ENCODE measurements at regions not wholly inside any gene's neighbourhood (a gene's known extent, or its start where the extent isn't known, plus 50 kb on each side); places are given as distances from the start of the nearest gene placed in this dataset.

DNA sequence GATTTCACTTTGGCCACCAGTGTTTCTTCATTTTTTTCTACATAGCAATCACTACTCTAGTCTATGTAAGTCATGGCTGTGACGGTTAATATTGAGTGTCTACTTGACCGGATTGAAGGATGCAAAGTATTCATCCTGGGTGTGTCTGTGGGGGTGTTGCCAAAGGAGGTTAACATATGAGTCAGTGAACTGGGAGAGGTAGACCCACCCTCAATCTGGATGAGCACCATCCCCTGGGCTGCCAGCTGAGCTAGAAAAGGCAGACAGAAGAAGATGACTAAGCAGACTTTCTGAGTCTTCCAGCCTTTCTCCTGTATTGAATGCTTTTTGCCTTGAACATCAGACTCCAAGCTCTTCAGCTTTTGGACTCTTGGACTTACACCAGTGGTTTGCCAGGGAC is 265.0 kb upstream of the SLC8A1 start:
- no peak overlapping the region for H3K4me3 ChIP-seq
- TF ChIP-seq, protein P1, sequence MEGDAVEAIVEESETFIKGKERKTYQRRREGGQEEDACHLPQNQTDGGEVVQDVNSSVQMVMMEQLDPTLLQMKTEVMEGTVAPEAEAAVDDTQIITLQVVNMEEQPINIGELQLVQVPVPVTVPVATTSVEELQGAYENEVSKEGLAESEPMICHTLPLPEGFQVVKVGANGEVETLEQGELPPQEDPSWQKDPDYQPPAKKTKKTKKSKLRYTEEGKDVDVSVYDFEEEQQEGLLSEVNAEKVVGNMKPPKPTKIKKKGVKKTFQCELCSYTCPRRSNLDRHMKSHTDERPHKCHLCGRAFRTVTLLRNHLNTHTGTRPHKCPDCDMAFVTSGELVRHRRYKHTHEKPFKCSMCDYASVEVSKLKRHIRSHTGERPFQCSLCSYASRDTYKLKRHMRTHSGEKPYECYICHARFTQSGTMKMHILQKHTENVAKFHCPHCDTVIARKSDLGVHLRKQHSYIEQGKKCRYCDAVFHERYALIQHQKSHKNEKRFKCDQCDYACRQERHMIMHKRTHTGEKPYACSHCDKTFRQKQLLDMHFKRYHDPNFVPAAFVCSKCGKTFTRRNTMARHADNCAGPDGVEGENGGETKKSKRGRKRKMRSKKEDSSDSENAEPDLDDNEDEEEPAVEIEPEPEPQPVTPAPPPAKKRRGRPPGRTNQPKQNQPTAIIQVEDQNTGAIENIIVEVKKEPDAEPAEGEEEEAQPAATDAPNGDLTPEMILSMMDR (IDR thresholded peaks at IDR 0.05): no peak
- peak; percentile 24 for TF ChIP-seq MAFK (IDR thresholded peaks at IDR 0.05; ENCODE audit: partially characterized antibody)
- FAIRE-seq (no peak), ATAC-seq (peak; percentile 34 to 60; a peak in 3 of 6 replicates), DNase-seq (ENCODE audit: low read depth in 1 of 2, low spot score in 1 of 2) (peak in 1 of 2 experiments; percentile 49)
- 41% methylated on average over 2 of the region's 2 CpGs for whole genome bisulfite sequencing (ENCODE audit: missing lambda C conversion rate)
- no peaks in the 10 kb centered on the region for H3K9me3 ChIP-seq
- no peak overlapping the region for H3K27ac ChIP-seq
- POLR2A ChIA-PET: no interaction called here
- H3K4me1 ChIP-seq: no peaks in the 10 kb centered on the region
- H3K4me2 ChIP-seq: no peak overlapping the region
- CTCF ChIA-PET: no interaction called here

DNA sequence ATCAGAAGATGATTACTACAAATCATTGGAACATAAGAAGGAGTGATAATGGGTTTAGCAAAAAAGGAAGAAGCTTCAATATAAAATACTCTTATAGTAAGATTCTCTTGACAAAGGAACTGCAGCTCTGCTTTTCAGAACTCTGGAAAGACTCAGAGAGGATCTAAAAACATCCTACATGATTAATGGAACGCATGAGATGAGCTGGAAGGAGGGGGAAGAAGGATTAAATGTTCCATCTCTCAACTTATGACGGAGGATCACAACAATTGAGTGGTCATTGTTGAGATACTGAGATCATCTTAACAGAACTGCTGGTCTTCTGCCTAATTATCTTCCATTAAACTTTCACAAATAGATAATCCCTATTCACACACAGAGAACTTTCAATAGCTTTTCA is 267.5 kb upstream of the SLC8A1 start:
- Histone ChIP-seq H3K9me3 (no peaks in the 10 kb centered on the region), H3K4me3 (no peak overlapping the region), H3K27ac (no peak overlapping the region), H3K4me2 (no peak overlapping the region), H3K4me1 (no peaks in the 10 kb centered on the region)
- ChIA-PET CTCF (no interaction called here), POLR2A (no interaction called here)
- no peak for ATAC-seq
- FAIRE-seq: no peak
- TF ChIP-seq NFE2L2 (conservative IDR thresholded peaks at IDR 0.05; ENCODE audit: low read length) (no peak), JUNB (IDR thresholded peaks at IDR 0.05) (no peak), KDM1A (IDR thresholded peaks at IDR 0.05; ENCODE audit: low read depth) (no peak), SMC3 (IDR thresholded peaks at IDR 0.05) (no peak), RAD21 (conservative IDR thresholded peaks at IDR 0.05 in 1 of 2, IDR thresholded peaks at IDR 0.05 in 1 of 2) (no peak), BHLHE40 (IDR thresholded peaks at IDR 0.05; ENCODE audit: low read depth, low read length) (no peak), GATA3 (IDR thresholded peaks at IDR 0.05; ENCODE audit: borderline replicate concordance) (no peak), ZNF302 (CRISPR knock-in tag; IDR thresholded peaks at IDR 0.05) (no peak), FOSB (CRISPR knock-in tag; IDR thresholded peaks at IDR 0.05) (no peak), HEYL (CRISPR knock-in tag; IDR thresholded peaks at IDR 0.05) (no peak), JUN (IDR thresholded peaks at IDR 0.05) (no peak), RNF2 (IDR thresholded peaks at IDR 0.05; ENCODE audit: borderline replicate concordance, low read depth) (no peak), HDAC2 (IDR thresholded peaks at IDR 0.05) (no peak), FOSL2 (IDR thresholded peaks at IDR 0.05) (no peak), FOSL2 (CRISPR knock-in tag; IDR thresholded peaks at IDR 0.05) (no peak), RFX5 (IDR thresholded peaks at IDR 0.05) (no peak), EHF (CRISPR knock-in tag; IDR thresholded peaks at IDR 0.05) (no peak), ZSCAN20 (CRISPR knock-in tag; IDR thresholded peaks at IDR 0.05) (no peak)
- TF ChIP-seq, protein P2, sequence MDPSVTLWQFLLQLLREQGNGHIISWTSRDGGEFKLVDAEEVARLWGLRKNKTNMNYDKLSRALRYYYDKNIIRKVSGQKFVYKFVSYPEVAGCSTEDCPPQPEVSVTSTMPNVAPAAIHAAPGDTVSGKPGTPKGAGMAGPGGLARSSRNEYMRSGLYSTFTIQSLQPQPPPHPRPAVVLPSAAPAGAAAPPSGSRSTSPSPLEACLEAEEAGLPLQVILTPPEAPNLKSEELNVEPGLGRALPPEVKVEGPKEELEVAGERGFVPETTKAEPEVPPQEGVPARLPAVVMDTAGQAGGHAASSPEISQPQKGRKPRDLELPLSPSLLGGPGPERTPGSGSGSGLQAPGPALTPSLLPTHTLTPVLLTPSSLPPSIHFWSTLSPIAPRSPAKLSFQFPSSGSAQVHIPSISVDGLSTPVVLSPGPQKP (IDR thresholded peaks at IDR 0.05; ENCODE audit: low read depth, low read length): no peak
- TF ChIP-seq, protein P3, sequence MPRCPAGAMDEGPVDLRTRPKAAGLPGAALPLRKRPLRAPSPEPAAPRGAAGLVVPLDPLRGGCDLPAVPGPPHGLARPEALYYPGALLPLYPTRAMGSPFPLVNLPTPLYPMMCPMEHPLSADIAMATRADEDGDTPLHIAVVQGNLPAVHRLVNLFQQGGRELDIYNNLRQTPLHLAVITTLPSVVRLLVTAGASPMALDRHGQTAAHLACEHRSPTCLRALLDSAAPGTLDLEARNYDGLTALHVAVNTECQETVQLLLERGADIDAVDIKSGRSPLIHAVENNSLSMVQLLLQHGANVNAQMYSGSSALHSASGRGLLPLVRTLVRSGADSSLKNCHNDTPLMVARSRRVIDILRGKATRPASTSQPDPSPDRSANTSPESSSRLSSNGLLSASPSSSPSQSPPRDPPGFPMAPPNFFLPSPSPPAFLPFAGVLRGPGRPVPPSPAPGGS (IDR thresholded peaks at IDR 0.05): no peak
- DNase-seq (ENCODE audit: low read depth in 1 of 2, low spot score in 1 of 2): no peak
- WGBS (ENCODE audit: missing lambda C conversion rate): 7% methylated on average over 2 of the region's 2 CpGs

DNA sequence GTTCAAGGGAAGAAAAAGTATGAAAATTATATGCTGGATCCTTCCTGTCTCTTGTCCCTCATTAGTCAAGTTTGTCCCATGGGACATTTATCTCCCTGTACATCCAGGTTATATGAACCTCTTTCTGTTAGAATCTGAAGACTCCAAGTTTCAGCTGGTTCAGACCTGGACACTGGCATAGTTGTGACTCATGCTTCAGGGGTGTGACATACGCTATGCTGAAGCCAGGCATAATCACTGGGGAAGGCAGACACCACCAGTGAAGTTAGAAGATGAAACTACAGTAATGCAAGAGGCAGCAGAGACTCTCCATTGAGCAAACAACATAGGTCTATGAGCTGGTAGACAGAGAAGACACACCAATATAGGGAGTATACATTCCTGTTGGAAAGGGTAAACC is 269.7 kb upstream of the SLC8A1 start:
- Histone ChIP-seq H3K9me3 (no peaks in the 10 kb centered on the region), H3K4me3 (no peak overlapping the region), H3K4me1 (no peaks in the 10 kb centered on the region), H3K27ac (no peak overlapping the region), H3K4me2 (no peak overlapping the region)
- ChIA-PET CTCF (no interaction called here), POLR2A (no interaction called here)
- ATAC-seq: peak; percentile 45 to 75; a peak in 3 of 6 replicates
- TF ChIP-seq EHMT2 (IDR thresholded peaks at IDR 0.05; ENCODE audit: low read depth) (no peak), NPAS2 (CRISPR knock-in tag; IDR thresholded peaks at IDR 0.05; ENCODE audit: borderline replicate concordance) (no peak), BHLHE40 (IDR thresholded peaks at IDR 0.05; ENCODE audit: low read depth, low read length) (no peak), ZFP36 (IDR thresholded peaks at IDR 0.05; ENCODE audit: borderline replicate concordance, partially characterized antibody) (no peak), EHF (CRISPR knock-in tag; IDR thresholded peaks at IDR 0.05) (no peak), CHD4 (IDR thresholded peaks at IDR 0.05; ENCODE audit: borderline replicate concordance) (no peak), CBX2 (IDR thresholded peaks at IDR 0.05; ENCODE audit: borderline replicate concordance, low read depth) (no peak)
- TF ChIP-seq, protein P4, sequence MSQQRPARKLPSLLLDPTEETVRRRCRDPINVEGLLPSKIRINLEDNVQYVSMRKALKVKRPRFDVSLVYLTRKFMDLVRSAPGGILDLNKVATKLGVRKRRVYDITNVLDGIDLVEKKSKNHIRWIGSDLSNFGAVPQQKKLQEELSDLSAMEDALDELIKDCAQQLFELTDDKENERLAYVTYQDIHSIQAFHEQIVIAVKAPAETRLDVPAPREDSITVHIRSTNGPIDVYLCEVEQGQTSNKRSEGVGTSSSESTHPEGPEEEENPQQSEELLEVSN (IDR thresholded peaks at IDR 0.05; ENCODE audit: borderline replicate concordance, low read depth): no peak
- DNase-seq (ENCODE audit: low read depth in 1 of 2, low spot score in 1 of 2): no peak
- 0% methylated on average over 1 of the region's 1 CpG for WGBS (ENCODE audit: missing lambda C conversion rate)
- FAIRE-seq: no peak

All from A549 (cell line).